SK-N-SH (cell line): ENCODE measurements at regions not wholly inside any gene's neighbourhood (a gene's known extent, or its start where the extent isn't known, plus 50 kb on each side); places are given as distances from the start of the nearest gene placed in this dataset.

Experiments
- EP300 ChIP-seq, 2 experiments: IDR thresholded peaks; 2 replicates each; pipeline versions ENCODE4 v1.4.0 to v1.6.1; 2012; ENCODE audit warnings: borderline replicate concordance in 1 of 2, low read depth in 1 of 2, low read length in 1 of 2
- POLR2AphosphoS5 ChIP-seq: IDR thresholded peaks from 2 replicates; pipeline ENCODE4 v1.6.1; 2012; ENCODE audit warnings: low read depth, low read length
- RCOR1 ChIP-seq: fragments of 150-350 bp; IDR thresholded peaks from 2 replicates; pipeline ENCODE4 v1.6.1; 2017; ENCODE audit warnings: antibody characterized with exemption, low read length
- SMC3 ChIP-seq: IDR thresholded peaks from 2 replicates; pipeline ENCODE4 v1.6.1; 2012; ENCODE audit warnings: low read depth, low read length, improper control_type of control experiment
- TEAD4 ChIP-seq: IDR thresholded peaks from 2 replicates; pipeline ENCODE4 v1.4.0; 2012; ENCODE audit warnings: mild to moderate bottlenecking, borderline replicate concordance; ENCODE audit not compliant: insufficient read depth
- TF ChIP-seq, protein P1 (sequence below): fragments of 200-600 bp; sonication (generic); IDR thresholded peaks from 2 replicates; pipeline ENCODE4 v1.6.1; 2017; ENCODE audit warnings: antibody characterized with exemption, mild to moderate bottlenecking, moderate library complexity
- TF ChIP-seq, protein P2 (sequence below): IDR thresholded peaks from 2 replicates; pipeline ENCODE4 v1.4.0; 2012; ENCODE audit warnings: low read depth
- TF ChIP-seq, protein P3 (sequence below): fragments of 150-350 bp; IDR thresholded peaks from 2 replicates; pipeline ENCODE4 v1.6.1; 2017; ENCODE audit warnings: antibody characterized with exemption, low read length, low read depth, borderline replicate concordance

DNA sequence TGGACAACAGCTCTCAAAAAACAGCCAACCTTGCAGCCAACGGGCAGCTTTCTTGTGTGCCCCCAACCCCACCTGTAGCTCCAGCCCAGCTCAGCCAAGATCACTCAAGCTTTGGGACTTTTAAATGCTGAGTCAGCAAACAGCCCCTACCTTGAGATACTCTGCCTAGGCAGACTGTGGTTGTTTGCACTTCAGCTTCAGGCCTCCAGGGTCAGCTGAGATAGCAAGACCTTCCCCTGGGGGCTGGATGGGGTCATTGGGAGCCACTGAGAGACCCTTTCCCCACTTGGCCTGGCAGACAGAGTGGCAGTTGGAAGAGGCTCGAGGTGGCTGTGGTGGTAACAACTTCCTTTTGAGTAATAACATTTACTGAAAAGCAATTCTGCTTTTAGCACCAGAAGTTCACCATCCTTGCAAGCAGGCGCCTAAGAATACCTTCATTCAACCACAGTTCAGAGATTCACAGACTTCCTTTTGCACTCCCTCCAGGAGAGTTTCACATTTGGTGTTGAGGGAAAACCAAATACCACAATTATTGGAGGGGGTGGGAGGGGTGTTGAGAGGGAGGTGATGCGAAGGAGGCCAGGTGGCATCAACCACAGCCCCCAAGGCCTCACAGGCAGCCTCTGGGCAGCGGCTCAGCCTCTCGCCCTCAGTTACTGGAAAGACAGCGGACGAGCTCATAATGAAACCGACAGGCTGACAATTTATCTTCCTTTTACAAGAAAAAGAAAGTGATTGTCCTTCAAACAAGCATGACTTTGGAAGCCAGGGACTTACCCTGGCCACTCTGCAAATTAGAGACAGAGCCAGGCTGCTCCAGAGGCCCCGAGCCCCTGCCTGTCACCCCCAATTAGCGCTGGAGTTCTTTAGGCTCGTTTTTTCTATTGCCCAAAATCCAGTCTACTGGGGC lies 148.1 kb downstream of the CEBPB start:
- TF ChIP-seq POLR2AphosphoS5 (no peak), RCOR1 (no peak), EP300 (IDR thresholded peaks at IDR 0.05; ENCODE audit: borderline replicate concordance in 1 of 2, low read depth in 1 of 2, low read length in 1 of 2) (no peak), TEAD4 (no peak), SMC3 (no peak)
- TF ChIP-seq, protein P1, sequence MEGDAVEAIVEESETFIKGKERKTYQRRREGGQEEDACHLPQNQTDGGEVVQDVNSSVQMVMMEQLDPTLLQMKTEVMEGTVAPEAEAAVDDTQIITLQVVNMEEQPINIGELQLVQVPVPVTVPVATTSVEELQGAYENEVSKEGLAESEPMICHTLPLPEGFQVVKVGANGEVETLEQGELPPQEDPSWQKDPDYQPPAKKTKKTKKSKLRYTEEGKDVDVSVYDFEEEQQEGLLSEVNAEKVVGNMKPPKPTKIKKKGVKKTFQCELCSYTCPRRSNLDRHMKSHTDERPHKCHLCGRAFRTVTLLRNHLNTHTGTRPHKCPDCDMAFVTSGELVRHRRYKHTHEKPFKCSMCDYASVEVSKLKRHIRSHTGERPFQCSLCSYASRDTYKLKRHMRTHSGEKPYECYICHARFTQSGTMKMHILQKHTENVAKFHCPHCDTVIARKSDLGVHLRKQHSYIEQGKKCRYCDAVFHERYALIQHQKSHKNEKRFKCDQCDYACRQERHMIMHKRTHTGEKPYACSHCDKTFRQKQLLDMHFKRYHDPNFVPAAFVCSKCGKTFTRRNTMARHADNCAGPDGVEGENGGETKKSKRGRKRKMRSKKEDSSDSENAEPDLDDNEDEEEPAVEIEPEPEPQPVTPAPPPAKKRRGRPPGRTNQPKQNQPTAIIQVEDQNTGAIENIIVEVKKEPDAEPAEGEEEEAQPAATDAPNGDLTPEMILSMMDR, result no peak
- TF ChIP-seq, protein P2, sequence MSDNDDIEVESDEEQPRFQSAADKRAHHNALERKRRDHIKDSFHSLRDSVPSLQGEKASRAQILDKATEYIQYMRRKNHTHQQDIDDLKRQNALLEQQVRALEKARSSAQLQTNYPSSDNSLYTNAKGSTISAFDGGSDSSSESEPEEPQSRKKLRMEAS, result no peak
- TF ChIP-seq, protein P3, sequence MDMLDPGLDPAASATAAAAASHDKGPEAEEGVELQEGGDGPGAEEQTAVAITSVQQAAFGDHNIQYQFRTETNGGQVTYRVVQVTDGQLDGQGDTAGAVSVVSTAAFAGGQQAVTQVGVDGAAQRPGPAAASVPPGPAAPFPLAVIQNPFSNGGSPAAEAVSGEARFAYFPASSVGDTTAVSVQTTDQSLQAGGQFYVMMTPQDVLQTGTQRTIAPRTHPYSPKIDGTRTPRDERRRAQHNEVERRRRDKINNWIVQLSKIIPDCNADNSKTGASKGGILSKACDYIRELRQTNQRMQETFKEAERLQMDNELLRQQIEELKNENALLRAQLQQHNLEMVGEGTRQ, result no peak
